Limb (tissue), 2 donors: ENCODE measurements at regions not wholly inside any gene's neighbourhood (a gene's known extent, or its start where the extent isn't known, plus 50 kb on each side); places are given as distances from the start of the nearest gene placed in this dataset.
"Not testable (repeated sequence)": the region's sequence is repeated elsewhere in the genome, so short reads cannot be mapped to it uniquely, and the experiment has no call there.

Experiments used
- DNase-seq, 2 donors: peaks; one replicate each; pipeline ENCODE4 v3.0.0-alpha.2; 2016; ENCODE audit errors: extremely low spot score in 2 of 2

DNA sequence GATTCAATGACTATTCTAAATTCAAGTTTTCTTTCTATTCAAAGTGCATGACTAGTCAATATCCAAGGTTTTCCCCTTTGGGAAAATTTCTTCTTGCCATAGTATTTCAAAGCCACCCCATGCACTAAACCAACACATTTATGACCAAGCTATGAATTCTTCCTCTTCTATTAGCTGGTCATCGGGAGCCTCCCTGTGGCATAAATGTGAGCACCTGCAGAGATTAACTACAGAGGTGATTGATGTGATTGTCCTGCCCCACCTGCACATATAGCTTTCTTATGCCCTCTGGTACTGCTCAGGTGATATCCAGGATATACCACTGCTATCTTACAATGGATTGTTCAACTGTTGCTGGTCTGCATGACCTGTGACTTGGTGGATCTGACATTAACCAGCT, 694.9 kb downstream of the ZBBX start:
- DNase-seq, result no peak

DNA sequence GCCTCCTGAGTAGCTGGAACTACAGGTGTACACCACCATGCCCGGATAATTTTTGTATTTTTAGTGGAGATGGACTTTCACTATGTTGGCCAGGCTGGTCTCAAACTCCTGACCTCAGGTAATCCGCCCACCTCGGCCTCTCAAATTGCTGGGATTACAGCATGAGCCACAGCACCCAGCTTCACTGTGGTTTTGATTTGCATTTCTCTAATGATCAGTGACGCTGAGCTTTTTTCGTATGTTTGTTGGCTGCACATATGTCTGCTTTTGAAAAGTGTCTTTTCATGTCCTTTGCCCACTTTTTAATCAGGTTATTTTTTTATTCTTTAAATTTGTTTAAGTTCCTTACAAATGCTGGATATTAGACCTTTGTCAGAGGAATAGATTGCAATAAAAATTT, 696.0 kb downstream of the ZBBX start:
- DNase-seq, result not testable (repeated sequence)

DNA sequence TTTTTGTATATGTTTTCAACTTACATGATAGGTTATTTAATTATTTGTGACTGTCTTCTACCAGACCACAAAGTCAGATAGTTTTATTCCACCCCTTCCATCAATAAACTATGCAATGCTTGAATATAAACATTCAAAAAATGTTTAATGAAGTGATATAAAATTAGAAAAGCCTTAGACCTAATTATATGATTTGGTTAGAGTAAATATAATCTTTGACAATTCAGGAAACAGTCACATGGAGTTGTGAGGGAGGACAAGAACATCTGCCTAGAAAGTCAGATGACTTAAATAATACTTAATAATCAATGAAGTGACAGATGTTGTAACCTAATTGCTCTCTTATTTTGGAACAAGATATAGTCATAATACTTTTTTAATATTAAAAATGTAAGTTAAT, 710.3 kb downstream of the ZBBX start:
- DNase-seq, result no peak

DNA sequence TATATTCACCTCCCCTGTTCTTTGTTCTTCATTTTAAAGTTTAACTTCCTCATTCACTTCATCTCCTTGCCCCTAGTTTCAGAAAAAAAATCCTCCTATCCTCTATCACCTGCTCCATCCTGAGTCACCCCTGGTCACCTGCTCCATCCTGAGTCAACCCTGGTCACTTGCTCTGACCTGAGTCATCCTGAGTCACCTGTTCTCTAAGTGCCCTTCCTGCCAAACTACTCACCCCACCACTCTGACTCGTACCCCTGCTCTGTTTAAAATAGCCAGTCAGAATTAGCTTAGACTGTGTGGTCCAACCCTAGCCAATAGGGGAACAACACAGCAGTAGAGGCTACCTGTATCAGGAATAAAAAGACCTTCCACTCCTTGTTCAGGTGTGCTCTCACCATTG, 716.9 kb downstream of the ZBBX start:
- no peak for DNase-seq

DNA sequence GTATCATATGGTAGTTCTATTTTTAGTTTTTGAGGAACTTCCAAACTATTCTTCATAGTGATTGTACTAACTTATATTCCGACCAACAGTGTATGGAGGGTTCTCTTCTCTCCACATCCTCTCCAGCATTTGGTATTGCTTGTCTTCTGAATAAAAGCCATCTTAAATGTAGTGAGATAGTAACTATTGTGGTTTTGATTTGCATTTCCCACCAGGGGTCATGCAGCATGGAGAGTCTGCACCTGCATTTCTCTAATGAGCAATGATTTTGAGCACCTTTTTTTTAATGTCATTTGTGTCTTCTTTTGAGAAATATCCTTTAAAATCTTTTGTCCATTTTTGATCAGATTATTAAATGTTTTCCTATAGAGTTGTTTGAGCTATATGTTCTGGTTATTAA, 718.5 kb downstream of the ZBBX start:
- no peak for DNase-seq

DNA sequence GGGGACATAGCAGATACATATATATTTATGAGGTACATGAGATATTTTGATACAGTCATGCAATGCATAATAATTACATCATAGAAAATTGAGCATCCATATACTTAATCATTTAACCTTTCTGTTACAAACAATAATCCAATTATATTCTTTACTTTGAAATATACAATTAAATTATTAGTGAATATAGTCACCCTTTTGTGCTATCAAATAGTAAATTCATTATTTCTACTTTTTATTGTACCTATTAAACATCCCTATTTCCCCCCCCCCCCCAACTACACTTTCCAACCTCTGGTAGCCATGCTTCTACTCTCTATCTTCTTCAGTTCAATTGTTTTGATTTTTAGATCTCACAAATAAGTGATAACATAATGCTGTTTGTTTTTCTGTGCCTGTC, 719.1 kb downstream of the ZBBX start:
- DNase-seq, result no peak

DNA sequence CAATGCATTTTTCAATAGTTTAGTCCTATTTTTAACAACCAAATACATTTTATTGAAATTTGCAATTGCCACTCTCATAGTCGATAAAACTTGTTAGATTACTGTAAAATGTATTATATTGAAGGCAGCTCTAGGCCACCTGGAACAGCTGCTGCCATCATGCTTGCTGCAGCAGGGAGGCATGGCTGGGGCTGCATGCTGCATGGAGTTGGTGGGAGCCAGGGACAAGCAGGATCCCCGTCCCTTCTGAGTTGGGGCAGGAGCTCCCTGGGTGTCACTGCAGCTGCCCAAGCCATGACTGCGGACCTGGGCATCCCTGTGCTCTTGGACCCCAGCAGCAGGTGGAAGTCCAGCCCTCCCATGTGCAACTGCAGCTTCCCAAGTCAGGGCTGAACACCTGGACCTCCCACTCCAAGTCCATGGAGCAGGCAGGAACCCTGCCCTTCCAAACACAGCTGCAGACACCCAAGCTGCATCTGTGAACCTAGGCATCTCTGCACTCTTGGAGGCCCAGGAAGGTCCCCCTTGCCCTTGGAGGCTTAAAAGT, 742.0 kb downstream of the ZBBX start:
- DNase-seq, result no peak

DNA sequence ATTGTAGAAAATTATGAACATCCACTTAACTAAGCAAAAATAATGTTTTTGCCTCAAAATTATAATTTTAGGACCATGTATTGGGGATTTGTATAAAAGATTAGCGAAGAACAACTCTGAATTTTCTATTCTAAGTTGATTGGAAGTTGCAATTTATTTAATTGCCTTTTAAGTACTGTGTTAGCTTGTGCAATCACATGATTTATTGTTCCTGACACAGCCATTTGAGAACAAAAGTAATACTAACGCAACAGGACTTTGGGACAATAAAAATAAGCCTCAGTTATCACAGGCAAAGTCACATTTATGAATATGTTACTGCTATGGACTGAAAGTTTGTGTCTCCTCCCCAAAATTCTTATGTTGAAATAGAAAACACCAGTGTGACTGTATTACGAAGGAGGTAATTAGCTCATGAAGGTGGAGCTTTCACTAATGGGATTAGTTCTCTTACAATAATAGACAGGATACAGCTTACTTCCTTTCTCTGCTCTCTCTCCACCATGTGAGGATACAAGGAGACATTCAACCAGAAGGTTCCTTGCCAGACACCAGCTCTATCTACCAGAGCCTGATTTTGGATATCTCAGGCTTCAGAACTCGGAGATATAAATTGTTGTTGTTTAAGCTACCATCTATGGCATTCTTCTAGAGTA, 745.9 kb downstream of the ZBBX start:
- no peak for DNase-seq

DNA sequence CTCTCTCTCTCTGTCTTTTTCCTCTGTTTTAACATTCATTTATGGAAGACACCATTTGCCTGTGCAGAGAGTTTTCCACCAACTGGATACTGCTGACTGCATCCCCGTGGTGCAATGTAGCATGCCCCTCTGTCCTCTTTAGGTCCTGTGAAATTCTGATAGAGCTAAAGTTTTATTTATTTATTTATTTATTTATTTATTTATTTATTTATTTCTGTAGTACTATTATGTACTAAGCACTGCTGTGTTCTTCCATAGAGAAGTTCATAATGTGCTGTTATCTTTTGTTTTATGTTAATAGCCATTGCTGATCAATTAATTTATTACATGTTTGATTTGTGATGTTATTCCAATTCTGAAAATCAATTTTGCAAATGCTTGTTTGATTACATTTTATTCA, 749.9 kb downstream of the ZBBX start:
- DNase-seq, result no peak

DNA sequence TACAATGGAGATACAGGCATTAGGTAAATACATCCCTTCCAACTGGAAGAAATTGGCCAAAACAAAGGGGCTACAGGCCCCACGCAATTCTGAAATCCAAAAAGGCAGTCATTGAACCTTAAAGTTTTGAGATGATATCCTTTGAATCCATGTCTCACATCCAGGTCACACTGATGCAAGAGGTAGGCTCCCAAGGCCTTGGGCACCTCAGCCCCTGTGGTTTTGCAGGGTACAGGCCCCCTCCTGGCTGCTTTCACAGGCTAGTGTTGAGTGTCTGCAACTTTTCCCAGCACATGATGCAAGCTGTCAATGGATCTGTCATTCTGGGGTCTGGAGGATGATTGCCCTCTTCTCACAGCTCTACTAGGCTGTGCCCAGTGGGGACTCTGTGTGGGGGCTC, 766.7 kb downstream of the ZBBX start:
- DNase-seq, result no peak

DNA sequence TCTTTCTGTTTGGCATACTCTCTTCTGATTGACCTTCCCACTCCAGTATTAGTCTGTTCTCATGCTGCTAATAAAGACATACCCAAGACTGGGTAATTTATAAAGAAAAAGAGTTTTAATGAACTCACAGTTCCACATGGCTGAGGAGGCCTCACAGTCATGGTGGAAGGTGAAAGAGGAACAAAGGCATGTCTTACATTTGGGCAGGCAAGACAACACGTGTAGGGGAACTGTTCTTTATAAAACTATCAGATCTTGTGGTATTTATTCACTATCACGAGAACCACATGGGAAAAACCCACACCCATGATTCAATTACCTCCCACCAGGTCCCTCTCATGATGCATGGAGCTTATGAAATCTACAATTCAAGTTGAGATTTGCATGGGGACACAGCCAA, 767.3 kb downstream of the ZBBX start:
- not testable (repeated sequence) for DNase-seq

DNA sequence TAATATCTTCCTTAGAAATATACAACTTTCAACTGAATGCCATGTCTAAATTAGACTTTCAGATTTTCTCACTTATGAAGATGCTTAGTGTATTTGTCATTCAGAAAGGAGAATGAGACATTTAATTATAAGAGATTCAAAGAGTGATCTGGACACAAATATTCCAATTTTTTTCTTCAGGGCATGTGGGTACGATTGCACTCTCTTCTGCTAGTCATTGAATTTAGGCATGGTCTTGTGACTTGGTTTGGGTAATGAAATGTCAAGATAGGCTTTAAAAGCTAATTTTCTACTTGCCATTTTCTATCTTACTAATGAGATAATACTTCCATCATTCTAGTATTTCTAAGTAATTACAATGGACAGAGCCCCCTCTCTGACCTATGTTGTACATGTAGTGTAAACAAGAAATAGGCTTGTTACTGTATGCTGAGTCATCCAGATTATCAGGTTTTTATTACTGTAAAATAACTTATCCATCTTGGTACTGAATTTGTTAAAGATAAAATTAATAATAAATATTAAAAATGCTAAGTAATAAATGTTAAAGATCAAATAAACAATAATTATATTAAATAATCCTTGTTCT, 770.8 kb upstream of the BCHE start:
- DNase-seq, result no peak

DNA sequence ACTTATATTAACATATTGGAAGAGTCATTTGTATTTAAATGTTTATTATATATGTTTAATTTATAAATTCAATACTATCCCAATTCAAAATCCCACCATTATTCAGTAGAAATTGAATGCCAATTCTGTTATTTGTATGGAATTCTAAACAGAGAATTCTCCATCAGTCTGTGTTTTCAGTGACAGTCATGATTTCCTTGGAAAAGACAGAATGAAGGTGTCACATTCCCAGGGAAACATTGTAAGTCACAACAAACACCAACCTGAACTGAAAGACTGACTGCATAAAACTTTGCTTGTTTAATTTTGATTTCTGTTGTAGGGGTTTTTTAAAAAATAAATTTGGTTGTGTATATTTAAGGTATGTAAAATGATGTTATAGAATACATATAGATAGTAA, 769.8 kb upstream of the BCHE start:
- DNase-seq, result no peak

DNA sequence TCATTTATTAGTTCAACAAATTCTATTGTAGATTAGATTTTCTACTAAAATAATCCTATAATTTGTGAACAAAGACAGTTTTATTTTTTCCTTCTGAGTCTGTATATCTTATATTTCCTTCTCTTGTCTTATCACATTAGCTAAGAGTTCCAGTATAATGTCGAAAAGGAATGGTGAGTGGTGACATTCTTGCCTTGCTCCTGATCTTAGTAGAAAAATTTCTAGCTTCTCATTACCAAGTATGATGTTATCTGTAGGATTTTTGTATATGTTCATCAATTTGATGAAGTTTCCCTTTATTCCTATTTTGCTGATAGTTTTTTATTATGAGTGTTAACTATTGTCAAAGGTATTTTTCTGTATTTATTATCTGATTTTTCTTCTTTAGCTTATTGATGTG, 756.6 kb upstream of the BCHE start:
- DNase-seq, result no peak

DNA sequence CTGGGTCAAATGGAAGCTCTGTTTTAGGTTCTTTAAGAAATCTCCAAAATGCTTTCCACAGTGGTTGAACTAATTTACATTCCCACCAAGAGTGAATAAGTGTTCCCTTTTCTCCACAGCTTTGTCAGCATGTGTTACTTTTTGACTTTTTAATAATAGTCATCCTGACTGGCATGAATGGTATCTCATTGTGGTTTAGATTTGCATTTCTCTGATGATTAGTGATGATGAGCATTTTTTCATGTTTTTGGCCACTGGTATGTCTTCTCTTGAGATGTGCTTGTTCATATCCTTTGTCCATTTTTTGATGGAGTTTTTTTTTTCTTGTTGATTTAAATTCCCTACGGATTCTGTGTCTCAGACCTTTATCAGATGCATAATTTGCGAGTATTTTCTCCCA, 745.0 kb upstream of the BCHE start:
- no peak for DNase-seq

DNA sequence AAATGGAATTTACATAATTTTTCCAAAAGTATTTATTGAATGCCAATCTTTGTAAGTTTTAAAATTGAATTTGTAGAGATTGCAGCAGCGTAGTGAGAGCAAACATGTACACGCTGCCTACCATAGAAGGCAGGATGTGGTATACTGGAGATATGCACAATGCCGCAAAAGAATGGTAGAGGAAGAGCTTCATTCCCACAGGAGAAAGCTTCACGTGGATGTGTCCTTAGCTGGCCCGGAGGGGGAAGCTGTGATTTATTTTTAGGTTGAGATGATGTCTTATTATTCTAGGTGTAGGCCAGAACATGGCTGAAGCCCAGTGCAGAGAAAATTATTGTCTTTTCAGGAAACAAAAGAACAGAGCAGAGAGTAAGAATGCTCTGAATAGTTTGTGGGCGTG, 743.3 kb upstream of the BCHE start:
- no peak for DNase-seq

DNA sequence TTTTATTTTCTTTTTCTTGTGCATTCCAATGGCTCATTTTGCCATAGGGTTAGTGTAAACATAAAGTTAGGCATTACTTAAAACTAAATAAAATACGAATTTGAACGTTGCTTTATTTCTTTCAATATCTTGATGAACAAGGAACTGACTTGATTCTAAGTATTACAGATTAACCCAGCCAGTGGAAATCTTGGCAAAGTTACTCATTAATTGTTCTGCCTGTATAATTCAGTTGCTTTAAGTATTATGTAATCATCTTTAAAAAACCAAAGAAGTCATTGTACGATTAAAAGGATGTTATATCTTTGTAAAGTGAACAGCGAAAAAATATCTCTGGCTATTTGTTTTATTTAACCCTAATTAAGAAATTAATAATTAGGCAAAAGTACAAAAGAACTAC, 737.9 kb upstream of the BCHE start:
- DNase-seq, result no peak

DNA sequence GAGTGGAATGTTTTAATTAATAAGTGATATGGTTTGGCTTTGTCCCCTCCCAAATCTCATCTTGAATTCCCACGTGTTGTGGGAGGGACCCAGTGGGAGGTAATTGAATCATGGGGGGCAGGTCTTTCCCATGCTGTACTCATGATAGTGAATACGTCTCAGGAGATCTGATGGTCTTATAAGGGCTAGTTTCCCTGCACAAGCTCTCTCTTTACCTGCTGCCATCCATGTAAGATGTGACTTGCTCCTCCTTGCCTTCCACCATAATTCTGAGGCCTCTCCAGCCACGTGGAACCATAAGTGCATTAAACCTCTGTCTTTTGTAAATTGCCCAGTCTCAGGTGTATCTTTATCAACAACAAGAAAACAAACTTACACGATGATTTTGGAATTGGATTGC, 734.5 kb upstream of the BCHE start:
- not testable (repeated sequence) for DNase-seq

DNA sequence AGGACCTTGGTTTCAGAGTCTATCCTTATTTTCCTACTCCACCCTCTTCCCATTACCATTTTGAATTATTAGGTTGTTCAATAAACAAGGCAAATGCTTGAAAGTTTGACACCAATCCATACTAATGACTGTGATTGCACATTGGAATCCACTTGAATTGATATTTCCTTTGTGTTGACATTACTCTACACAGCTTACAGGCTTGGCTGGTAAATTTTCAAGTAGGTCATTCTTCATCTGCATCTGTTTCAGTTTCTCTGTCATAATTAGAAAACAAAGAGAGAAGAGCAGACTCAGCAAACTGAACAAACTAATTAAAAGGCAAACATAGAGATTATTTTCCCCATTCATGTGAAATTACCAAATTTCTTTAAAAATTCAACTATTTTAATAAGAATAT, 732.9 kb upstream of the BCHE start:
- no peak for DNase-seq

DNA sequence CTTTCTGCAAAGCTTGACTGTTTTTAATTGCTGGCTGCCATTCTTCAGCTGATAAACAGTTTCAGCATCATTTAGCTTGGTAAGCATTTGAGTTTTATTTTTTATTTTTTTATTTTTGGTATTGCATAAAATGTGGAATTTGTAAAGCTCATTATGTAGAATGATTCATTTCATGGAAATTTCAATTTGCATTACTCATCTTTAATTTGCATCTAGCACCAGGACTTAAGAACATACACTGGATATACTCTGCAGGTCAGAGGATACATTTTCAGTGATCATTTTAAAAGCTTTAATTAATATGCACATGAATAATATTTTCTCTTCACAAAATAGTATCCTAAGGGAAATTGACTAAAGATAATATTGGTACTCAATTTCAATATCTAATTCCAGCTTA, 732.4 kb upstream of the BCHE start:
- no peak for DNase-seq

DNA sequence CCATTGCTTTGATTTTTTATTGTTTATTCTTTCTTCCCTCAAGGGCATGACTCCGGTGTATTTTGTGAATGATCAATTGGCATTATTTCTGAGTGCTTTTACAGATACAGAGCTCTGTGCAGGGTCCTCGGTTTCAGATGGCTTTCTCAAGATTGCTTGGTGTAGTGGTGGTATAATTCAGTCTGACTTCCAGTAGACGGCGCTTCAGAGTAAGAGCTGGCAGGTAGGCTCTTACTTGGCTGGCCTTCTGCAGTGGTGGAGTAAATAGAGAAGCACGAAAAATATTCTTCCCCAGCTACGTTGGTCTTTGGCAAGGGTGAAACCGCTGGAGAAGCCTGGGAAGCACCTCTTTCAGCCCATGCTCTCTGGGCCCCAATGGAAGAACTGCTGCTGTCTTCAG, 723.0 kb upstream of the BCHE start:
- no peak for DNase-seq

DNA sequence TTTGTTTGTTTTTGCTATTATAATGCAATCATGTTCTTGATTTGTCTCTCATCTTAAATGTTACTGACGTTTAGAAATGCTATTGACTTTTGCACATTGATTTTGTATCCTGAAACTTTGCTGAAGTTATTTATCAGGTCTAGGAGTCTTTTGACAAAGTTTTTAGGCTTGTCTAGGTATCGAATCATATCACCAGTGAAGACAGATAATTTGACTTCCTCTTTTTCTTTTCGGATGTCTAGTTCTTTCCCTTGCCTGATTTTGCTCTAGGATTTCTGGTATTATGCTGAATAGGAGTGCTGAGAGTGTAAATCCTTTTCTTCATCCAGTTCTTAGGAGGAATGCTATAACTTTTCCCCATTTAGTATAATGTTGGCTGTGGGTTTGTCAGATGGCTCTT, 719.7 kb upstream of the BCHE start:
- no peak for DNase-seq

DNA sequence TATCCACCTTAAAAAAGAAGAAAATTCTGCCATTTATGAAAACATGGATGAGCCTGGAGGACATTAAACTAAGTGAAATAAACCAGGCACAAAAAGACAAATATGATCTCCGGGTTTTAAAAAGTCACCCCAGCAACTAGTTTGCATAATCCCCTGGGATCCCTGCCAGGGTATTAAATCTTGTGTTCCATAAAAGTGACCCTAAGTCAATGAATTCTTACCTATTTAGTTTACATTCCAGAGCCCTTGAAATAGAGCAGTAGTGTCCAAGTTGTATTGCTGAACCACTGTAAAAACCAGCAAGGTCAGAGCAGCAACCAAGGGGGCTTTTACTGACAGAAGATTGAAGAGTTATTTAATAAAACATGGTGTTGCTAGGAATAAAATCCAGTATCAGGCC, 716.8 kb upstream of the BCHE start:
- DNase-seq, result no peak

DNA sequence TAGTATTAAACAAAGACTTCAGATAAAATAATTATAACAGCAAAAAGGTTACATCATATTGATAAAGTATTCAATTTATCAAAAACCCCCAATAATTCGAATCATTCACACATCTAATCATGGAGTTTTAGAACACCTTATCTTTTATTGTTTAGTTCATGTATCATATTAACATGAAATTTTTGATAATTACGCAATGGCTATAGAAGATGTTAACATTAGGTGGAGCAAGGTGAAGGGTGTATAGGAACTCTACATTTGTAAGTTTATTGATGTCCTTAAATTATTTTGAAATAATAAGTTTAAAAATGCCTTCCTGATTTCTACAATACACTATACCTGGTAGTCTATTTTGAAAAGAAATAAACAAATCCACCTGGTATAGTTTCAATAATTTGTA, 696.5 kb upstream of the BCHE start:
- no peak for DNase-seq
